Esophagus squamous epithelium (tissue), 4 donors: ENCODE measurements at regions not wholly inside any gene's neighbourhood (a gene's known extent, or its start where the extent isn't known, plus 50 kb on each side); places are given as distances from the start of the nearest gene placed in this dataset.

Experiments
- CTCF ChIP-seq, 6 experiments: fragments of 450-650 bp in 4 of 6; fragments of 200-600 bp in 2 of 6; sonication (generic) in 2 of 6; IDR thresholded peaks; one replicate each; pipeline ENCODE4 v1.5.1; 2016 to 2019; ENCODE audit warnings: antibody characterized with exemption in 6 of 6, mild to moderate bottlenecking in 4 of 6, moderate library complexity in 4 of 6
- POLR2A ChIP-seq, 4 donors: fragments of 450-650 bp; IDR thresholded peaks; one replicate each; pipeline ENCODE4 v1.6.1; 2017; ENCODE audit warnings: antibody characterized with exemption in 4 of 4, mild to moderate bottlenecking in 4 of 4, moderate library complexity in 3 of 4

DNA sequence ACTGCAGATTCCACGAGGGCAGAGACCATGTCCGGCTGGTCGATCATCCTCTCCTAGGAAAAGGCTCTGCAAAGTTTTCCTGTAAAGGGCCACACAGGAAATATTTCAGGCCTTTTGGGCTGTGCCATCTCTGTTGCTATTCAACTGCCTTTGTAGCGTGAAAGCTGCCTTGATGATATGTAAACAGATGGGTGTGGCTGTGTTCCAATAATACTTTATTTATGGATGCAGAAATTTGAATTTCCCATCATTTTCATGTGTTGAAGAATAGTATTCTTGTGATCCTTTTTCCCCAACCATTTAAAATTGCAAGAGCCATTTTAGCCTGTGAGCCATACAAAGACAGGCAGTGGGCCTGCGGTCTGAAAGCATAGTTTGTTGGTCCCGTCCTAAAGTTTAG, 950.7 kb upstream of the RBFOX1 start:
- TF ChIP-seq CTCF (IDR thresholded peaks at IDR 0.05), result no peak
- no peak for TF ChIP-seq POLR2A (IDR thresholded peaks at IDR 0.05)
